Activated CD8-positive, alpha-beta T cell treated with anti-CD3 and anti-CD28 coated beads, Interleukin-2, amount 10 ng/mL, durations not matched to agents 7 days and 5 days (primary cell): ENCODE measurements at regions not wholly inside any gene's neighbourhood (a gene's known extent, or its start where the extent isn't known, plus 50 kb on each side); places are given as distances from the start of the nearest gene placed in this dataset.

ENCODE experiments used
- ATAC-seq: fragments of 150-1000 bp; cut with Tn5 transposase; one replicate; pipeline ENCODE4 v1.10.0; 2021; ENCODE audit warnings: moderate library complexity
- CTCF ChIA-PET: fragments of 350-600 bp; sonication (Branson Sonifier 250); formaldehyde crosslinking; loops from one replicate; lab custom pipeline; 2021; ENCODE audit warnings: antibody characterized with exemption; lab: Charles Lee
- POLR2A ChIA-PET: fragments of 350-600 bp; sonication (Branson Sonifier 250); formaldehyde crosslinking; loops from one replicate; lab custom pipeline; 2021; ENCODE audit warnings: antibody characterized with exemption; lab: Charles Lee
- DNase-seq: peaks from one replicate; pipeline ENCODE4 v3.0.0-alpha.2; 2020
- H3K27ac Mint-ChIP-seq: one replicate; pipeline ENCODE4 v1.8.0; 2021; ENCODE audit warnings: mild to moderate bottlenecking, mixed read lengths
- H3K27me3 Mint-ChIP-seq: one replicate; pipeline ENCODE4 v1.8.0; 2021; ENCODE audit warnings: low read depth, mixed read lengths
- H3K36me3 Mint-ChIP-seq: one replicate; pipeline ENCODE4 v1.8.0; 2021; ENCODE audit warnings: low read depth, mixed read lengths
- H3K4me1 Mint-ChIP-seq: one replicate; pipeline ENCODE4 v1.8.0; 2021; ENCODE audit warnings: low read depth, mixed read lengths
- H3K4me3 Mint-ChIP-seq: one replicate; pipeline ENCODE4 v1.8.0; 2021; ENCODE audit warnings: mild to moderate bottlenecking, mixed read lengths
- H3K9me3 Mint-ChIP-seq: one replicate; pipeline ENCODE4 v1.8.0; 2022; ENCODE audit warnings: mixed read lengths; ENCODE audit not compliant: insufficient read depth

- H3K4me1 Mint-ChIP-seq = no peaks in the 10 kb centered on the region
- no peak for DNase-seq
- H3K9me3 Mint-ChIP-seq = no peaks in the 10 kb centered on the region
- H3K36me3 Mint-ChIP-seq = no peaks in the 10 kb centered on the region
- POLR2A ChIA-PET = no interaction called here
- CTCF ChIA-PET = interaction anchor here (1.4 to 2.4 kb wide), 2 partner anchors 86 to 809 kb away, joined by 5 to 11 read pairs; no protein-coding TSS in a partner anchor
- no peak for ATAC-seq
- no peak overlapping the region for H3K27ac Mint-ChIP-seq
- H3K27me3 Mint-ChIP-seq = peaks cover 29% of the 10 kb centered on the region
- H3K4me3 Mint-ChIP-seq = no peak overlapping the region
Observed at GRCh38 chr12:46934374-46935111, 108.7 kb upstream of the SLC38A4 start.

GRCh38 chr12:46935271-46935847 is 109.6 kb upstream of the SLC38A4 start:
- no peak overlapping the region for H3K27ac Mint-ChIP-seq
- no peak overlapping the region for H3K4me3 Mint-ChIP-seq
- ATAC-seq (no peak), DNase-seq (no peak)
- ChIA-PET POLR2A (no interaction called here), CTCF (interaction anchor here (1.4 to 2.4 kb wide), 2 partner anchors 85 to 810 kb away, joined by 5 to 11 read pairs; no protein-coding TSS in a partner anchor)
- no peaks in the 10 kb centered on the region for H3K9me3 Mint-ChIP-seq
- no peaks in the 10 kb centered on the region for H3K4me1 Mint-ChIP-seq
- H3K27me3 Mint-ChIP-seq = peaks cover 27% of the 10 kb centered on the region
- H3K36me3 Mint-ChIP-seq = no peaks in the 10 kb centered on the region

GRCh38 chr12:46936042-46936441 is 110.2 kb upstream of the SLC38A4 start:
- Mint-ChIP-seq H3K27ac (no peak overlapping the region), H3K27me3 (peaks cover 25% of the 10 kb centered on the region), H3K4me3 (no peak overlapping the region), H3K4me1 (no peaks in the 10 kb centered on the region), H3K9me3 (no peaks in the 10 kb centered on the region), H3K36me3 (no peaks in the 10 kb centered on the region)
- ChIA-PET POLR2A (no interaction called here), CTCF (no interaction called here)
- no peak for DNase-seq
- ATAC-seq = no peak

GRCh38 chr12:46938071-46938678 is 112.4 kb upstream of the SLC38A4 start:
- no peak overlapping the region for H3K27ac Mint-ChIP-seq
- no peaks in the 10 kb centered on the region for H3K36me3 Mint-ChIP-seq
- DNase-seq (no peak), ATAC-seq (no peak)
- CTCF ChIA-PET = no interaction called here
- no peak overlapping the region for H3K4me3 Mint-ChIP-seq
- POLR2A ChIA-PET = no interaction called here
- H3K4me1 Mint-ChIP-seq = no peaks in the 10 kb centered on the region
- peaks cover 16% of the 10 kb centered on the region for H3K27me3 Mint-ChIP-seq
- H3K9me3 Mint-ChIP-seq = no peaks in the 10 kb centered on the region

GRCh38 chr12:46941981-46942380 is 116.2 kb upstream of the SLC38A4 start:
- ATAC-seq = no peak
- Mint-ChIP-seq H3K27ac (no peak overlapping the region), H3K27me3 (peaks cover 2% of the 10 kb centered on the region), H3K4me1 (no peaks in the 10 kb centered on the region), H3K9me3 (no peaks in the 10 kb centered on the region), H3K36me3 (no peaks in the 10 kb centered on the region), H3K4me3 (no peak overlapping the region)
- ChIA-PET CTCF (no interaction called here), POLR2A (no interaction called here)
- no peak for DNase-seq

GRCh38 chr12:46942579-46942978 is 116.8 kb upstream of the SLC38A4 start:
- H3K36me3 Mint-ChIP-seq = no peaks in the 10 kb centered on the region
- POLR2A ChIA-PET = no interaction called here
- no peak overlapping the region for H3K4me3 Mint-ChIP-seq
- no peak for ATAC-seq
- H3K9me3 Mint-ChIP-seq = no peaks in the 10 kb centered on the region
- no peaks in the 10 kb centered on the region for H3K27me3 Mint-ChIP-seq
- H3K4me1 Mint-ChIP-seq = no peaks in the 10 kb centered on the region
- DNase-seq = no peak
- no peak overlapping the region for H3K27ac Mint-ChIP-seq
- CTCF ChIA-PET = no interaction called here

GRCh38 chr12:46944088-46944487 is 118.3 kb upstream of the SLC38A4 start:
- H3K36me3 Mint-ChIP-seq = no peaks in the 10 kb centered on the region
- DNase-seq (no peak), ATAC-seq (no peak)
- no peaks in the 10 kb centered on the region for H3K4me1 Mint-ChIP-seq
- H3K9me3 Mint-ChIP-seq = no peaks in the 10 kb centered on the region
- no peaks in the 10 kb centered on the region for H3K27me3 Mint-ChIP-seq
- H3K27ac Mint-ChIP-seq = no peak overlapping the region
- H3K4me3 Mint-ChIP-seq = no peak overlapping the region
- ChIA-PET POLR2A (no interaction called here), CTCF (no interaction called here)

GRCh38 chr12:46944771-46945170 is 119.0 kb upstream of the SLC38A4 start:
- CTCF ChIA-PET = no interaction called here

GRCh38 chr12:46945591-46945990 is 119.8 kb upstream of the SLC38A4 start:
- Mint-ChIP-seq H3K27ac (no peak overlapping the region), H3K4me3 (no peak overlapping the region), H3K9me3 (no peaks in the 10 kb centered on the region), H3K4me1 (no peaks in the 10 kb centered on the region), H3K27me3 (no peaks in the 10 kb centered on the region), H3K36me3 (no peaks in the 10 kb centered on the region)
- no peak for DNase-seq
- ChIA-PET POLR2A (no interaction called here), CTCF (no interaction called here)
- ATAC-seq = no peak

More at GRCh38 chr12:46944771-46945170, 119.0 kb upstream of the SLC38A4 start:
- Mint-ChIP-seq H3K4me1 (no peaks in the 10 kb centered on the region), H3K36me3 (no peaks in the 10 kb centered on the region), H3K4me3 (no peak overlapping the region), H3K9me3 (no peaks in the 10 kb centered on the region), H3K27me3 (no peaks in the 10 kb centered on the region), H3K27ac (no peak overlapping the region)
- no peak for DNase-seq
- POLR2A ChIA-PET = no interaction called here
- ATAC-seq = no peak

- no peaks in the 10 kb centered on the region for H3K9me3 Mint-ChIP-seq
- H3K27ac Mint-ChIP-seq = no peak overlapping the region
- H3K4me3 Mint-ChIP-seq = no peak overlapping the region
- ChIA-PET CTCF (no interaction called here), POLR2A (no interaction called here)
- no peaks in the 10 kb centered on the region for H3K27me3 Mint-ChIP-seq
- DNase-seq (no peak), ATAC-seq (no peak)
- no peaks in the 10 kb centered on the region for H3K36me3 Mint-ChIP-seq
- no peaks in the 10 kb centered on the region for H3K4me1 Mint-ChIP-seq
Observed at GRCh38 chr12:46946137-46946536, 120.3 kb upstream of the SLC38A4 start.

- H3K9me3 Mint-ChIP-seq = no peaks in the 10 kb centered on the region
- H3K27me3 Mint-ChIP-seq = peaks cover 2% of the 10 kb centered on the region
- ChIA-PET POLR2A (no interaction called here), CTCF (no interaction called here)
- no peak overlapping the region for H3K4me3 Mint-ChIP-seq
- DNase-seq = no peak
- H3K4me1 Mint-ChIP-seq = no peaks in the 10 kb centered on the region
- H3K27ac Mint-ChIP-seq = no peak overlapping the region
- no peaks in the 10 kb centered on the region for H3K36me3 Mint-ChIP-seq
- ATAC-seq = no peak
Observed at GRCh38 chr12:46948936-46949545, 123.2 kb upstream of the SLC38A4 start.

GRCh38 chr12:46950094-46950493 is 124.3 kb upstream of the SLC38A4 start:
- Mint-ChIP-seq H3K4me3 (no peak overlapping the region), H3K9me3 (no peaks in the 10 kb centered on the region), H3K27me3 (peaks cover 6% of the 10 kb centered on the region), H3K4me1 (no peaks in the 10 kb centered on the region), H3K27ac (no peak overlapping the region), H3K36me3 (no peaks in the 10 kb centered on the region)
- DNase-seq (no peak), ATAC-seq (no peak)
- POLR2A ChIA-PET = no interaction called here
- CTCF ChIA-PET = no interaction called here
